AG04450 (cell line): ENCODE measurements at regions not wholly inside any gene's neighbourhood (a gene's known extent, or its start where the extent isn't known, plus 50 kb on each side); places are given as distances from the start of the nearest gene placed in this dataset.

Experiments used
- CTCF ChIA-PET: fragments of 300-600, 350-600 bp; formaldehyde crosslinking; extraction: SDS; loops from one replicate; lab custom pipeline; 2022; ENCODE audit warnings: antibody characterized with exemption, inconsistent platforms; lab: Charles Lee
- POLR2A ChIA-PET: fragments of 350-600 bp; formaldehyde crosslinking; extraction: SDS; loops from one replicate; lab custom pipeline; 2021; ENCODE audit warnings: antibody characterized with exemption, inconsistent platforms; lab: Yijun Ruan, JAX
- DNase-seq: peaks from one replicate; pipeline ENCODE4 v3.0.0-alpha.2; 2011; ENCODE audit warnings: low read depth, low spot score
- H3K27ac ChIP-seq: one replicate; pipeline ENCODE4 v1.5.1; 2012; ENCODE audit warnings: low read depth, low read length, control low read depth
- H3K27me3 ChIP-seq: one replicate; pipeline ENCODE4 v1.6.0; 2012; ENCODE audit warnings: low read length; ENCODE audit not compliant: control insufficient read depth, insufficient read depth
- H3K4me3 ChIP-seq: 2 replicates; pipeline ENCODE4 v1.5.1; 2011; ENCODE audit warnings: mild to moderate bottlenecking, low read depth, low read length, control low read depth
- H3K9me3 ChIP-seq: 2 replicates; pipeline ENCODE4 v1.5.1; 2012; ENCODE audit warnings: low read length; ENCODE audit not compliant: control insufficient read depth, insufficient read depth
- CTCF ChIP-seq: IDR thresholded peaks from 2 replicates; pipeline ENCODE4 v1.5.1; 2011; ENCODE audit warnings: low read depth, low read length, control low read depth, inconsistent platforms

DNA sequence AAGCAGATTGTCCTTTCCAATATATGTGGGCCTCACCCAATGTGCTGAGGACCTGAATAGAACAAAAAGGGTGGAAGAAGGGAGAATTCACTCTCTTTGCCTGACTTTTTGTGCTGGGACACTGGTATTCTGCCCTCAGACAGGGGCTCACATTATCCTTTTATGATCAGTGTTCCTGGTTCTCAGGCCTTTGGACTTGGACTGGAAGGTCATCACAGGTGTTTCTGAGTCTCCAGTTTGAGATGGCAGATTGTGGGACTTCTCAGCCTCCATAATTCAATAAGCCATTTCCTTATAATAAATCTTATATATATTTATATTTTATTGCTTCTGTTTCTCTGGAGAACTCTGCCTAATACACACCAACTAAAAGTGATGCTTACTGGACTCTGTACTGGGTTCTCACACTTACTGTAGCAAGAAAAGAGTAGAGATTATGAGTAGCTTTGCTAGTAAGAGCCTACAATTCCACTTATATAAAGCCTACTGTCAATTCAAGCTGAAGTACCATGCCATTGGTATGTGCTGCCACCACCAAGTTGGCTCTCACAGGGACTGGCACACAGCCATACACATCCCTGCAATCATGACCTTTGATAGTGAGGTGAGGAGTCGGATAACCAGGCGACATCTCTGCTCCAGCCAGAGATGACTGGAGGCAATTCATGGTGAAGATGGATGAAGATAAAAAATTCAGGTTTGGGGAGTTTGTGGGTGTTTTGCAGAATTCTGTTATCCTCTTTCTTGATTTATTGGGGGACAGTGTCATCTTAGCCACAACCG lies 130.7 kb upstream of the NR3C1 start:
- CTCF ChIA-PET = no interaction called here

GRCh38 chr5:143533475-143533874 lies 130.0 kb upstream of the NR3C1 start:
- no peak overlapping the region for H3K27ac ChIP-seq
- H3K27me3 ChIP-seq = no peaks in the 10 kb centered on the region
- H3K4me3 ChIP-seq = no peak overlapping the region
- no peak for DNase-seq
- TF ChIP-seq CTCF = no peak
- ChIA-PET CTCF (no interaction called here), POLR2A (no interaction called here)
- H3K9me3 ChIP-seq = no peaks in the 10 kb centered on the region

More for the DNA sequence above, 130.7 kb upstream of the NR3C1 start:
- DNase-seq = no peak
- TF ChIP-seq CTCF = no peak
- POLR2A ChIA-PET = no interaction called here
- no peaks in the 10 kb centered on the region for H3K27me3 ChIP-seq
- H3K9me3 ChIP-seq = peaks cover 3% of the 10 kb centered on the region
- H3K27ac ChIP-seq = no peak overlapping the region
- H3K4me3 ChIP-seq = no peak overlapping the region

- ChIA-PET POLR2A (no interaction called here), CTCF (no interaction called here)
- Histone ChIP-seq H3K27me3 (no peaks in the 10 kb centered on the region), H3K4me3 (no peak overlapping the region), H3K9me3 (no peaks in the 10 kb centered on the region), H3K27ac (no peak overlapping the region)
- DNase-seq = no peak
- no peak for TF ChIP-seq CTCF
Measured at GRCh38 chr5:143527808-143528207, 124.3 kb upstream of the NR3C1 start.

GRCh38 chr5:143525176-143525575 lies 121.7 kb upstream of the NR3C1 start:
- POLR2A ChIA-PET = no interaction called here
- no peak for TF ChIP-seq CTCF
- no peaks in the 10 kb centered on the region for H3K9me3 ChIP-seq
- no peaks in the 10 kb centered on the region for H3K27me3 ChIP-seq
- CTCF ChIA-PET = no interaction called here
- no peak overlapping the region for H3K27ac ChIP-seq
- no peak for DNase-seq
- no peak overlapping the region for H3K4me3 ChIP-seq

DNA sequence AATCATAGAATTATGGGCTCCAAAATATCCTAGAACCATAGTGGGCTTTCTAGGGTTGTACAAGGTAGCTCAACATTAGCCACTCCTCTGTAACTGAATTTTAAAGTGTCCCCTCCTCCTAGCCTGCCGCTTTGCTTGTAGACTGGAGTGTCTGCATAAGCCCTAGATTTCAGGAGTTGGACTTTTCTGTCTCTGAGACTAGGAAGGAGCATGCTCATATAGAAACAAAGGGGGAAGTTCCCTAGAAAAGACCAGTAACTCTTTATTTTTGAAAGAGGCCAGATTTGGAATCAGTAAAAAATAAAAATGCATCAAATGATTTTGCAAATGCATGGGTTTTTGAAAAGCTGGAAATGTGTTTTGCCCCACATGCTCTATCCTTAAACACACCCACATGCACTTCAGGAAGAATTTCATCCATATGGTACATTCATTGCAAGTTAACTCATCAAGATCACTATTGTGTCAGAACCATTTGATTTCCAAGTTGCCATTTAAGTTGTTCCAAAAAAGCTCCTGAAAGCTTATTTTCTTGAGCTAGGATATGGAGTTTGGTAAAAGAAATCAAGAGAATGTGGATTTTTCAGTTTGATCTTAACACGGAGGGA lies 121.0 kb upstream of the NR3C1 start:
- Histone ChIP-seq H3K9me3 (no peaks in the 10 kb centered on the region), H3K27ac (no peak overlapping the region), H3K4me3 (no peak overlapping the region), H3K27me3 (no peaks in the 10 kb centered on the region)
- POLR2A ChIA-PET = no interaction called here
- CTCF ChIA-PET = no interaction called here
- no peak for DNase-seq
- TF ChIP-seq CTCF = no peak
